ENCODE measurements at regions not wholly inside any gene's neighbourhood (a gene's known extent, or its start where the extent isn't known, plus 50 kb on each side); places are given as distances from the start of the nearest gene placed in this dataset.

DNA sequence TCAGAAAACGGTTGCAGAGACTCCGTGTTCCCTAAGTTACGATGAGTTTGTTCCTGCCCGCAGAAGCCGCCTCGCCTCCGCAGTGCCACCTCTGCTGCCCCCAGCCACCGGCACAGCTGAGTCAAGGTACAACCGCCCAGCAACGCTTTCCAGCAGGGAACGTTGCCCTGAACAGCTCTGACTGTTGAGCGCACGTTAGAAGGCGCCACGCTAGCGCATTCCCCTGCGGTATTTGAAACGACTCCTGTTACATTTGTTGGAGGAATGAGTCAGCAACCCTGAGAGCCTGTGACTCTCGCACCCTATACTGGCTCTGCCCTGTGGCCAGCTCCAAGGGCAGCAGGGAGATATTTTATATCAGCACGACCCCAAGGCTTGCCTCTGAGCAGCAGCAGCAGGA lies 302.8 kb downstream of the TEX29 start:
- Histone ChIP-seq H3K4me1 (no peaks in the 10 kb centered on the region), H3K36me3 (no peaks in the 10 kb centered on the region), H3K27me3 (replicated peaks in 1 of 7) (peaks cover 0 to 8% (median 0%) of the 10 kb centered on the region in 7 donors), H3K27ac (no peak overlapping the region), H3K9me3 (no peaks in the 10 kb centered on the region), H3K4me3 (no peak overlapping the region)
- WGBS, 5 donors, result 87 to 93% (median 90%) methylated on average over 17 to 20 of the region's 20 CpGs
- no peak for DNase-seq
- intact Hi-C loops (cut with DNase I; ENCODE audit: low total_unique reads), result no loop called here
- TF ChIP-seq POLR2AphosphoS5 (IDR thresholded peaks at IDR 0.05) (no peak), POLR2A (IDR thresholded peaks at IDR 0.05) (no peak), CTCF (IDR thresholded peaks at IDR 0.05 in 8 of 11, conservative IDR thresholded peaks at IDR 0.05 in 3 of 11) (no peak)

- WGBS, 5 donors, result 87 to 94% (median 91%) methylated on average over 25 to 28 of the region's 28 CpGs
Observed at GRCh38 chr13:111623743-111624505, 303.5 kb downstream of the TEX29 start.

GRCh38 chr13:111625526-111626315 lies 305.3 kb downstream of the TEX29 start:
- Histone ChIP-seq H3K9me3 (no peaks in the 10 kb centered on the region), H3K4me3 (no peak overlapping the region), H3K36me3 (no peaks in the 10 kb centered on the region), H3K27me3 (replicated peaks in 1 of 7) (peaks cover 0 to 8% (median 0%) of the 10 kb centered on the region in 7 donors), H3K27ac (no peak overlapping the region), H3K4me1 (no peaks in the 10 kb centered on the region)
- no peak for DNase-seq
- TF ChIP-seq POLR2A (IDR thresholded peaks at IDR 0.05), result no peak
- no peak for TF ChIP-seq POLR2AphosphoS5 (IDR thresholded peaks at IDR 0.05)
- TF ChIP-seq CTCF (IDR thresholded peaks at IDR 0.05 in 8 of 11, conservative IDR thresholded peaks at IDR 0.05 in 3 of 11), result no peak
- intact Hi-C loops (cut with DNase I; ENCODE audit: low total_unique reads), result no loop called here
- WGBS, 5 donors, result 83 to 88% (median 85%) methylated on average over 13 of the region's 13 CpGs

More at GRCh38 chr13:111623743-111624505, 303.5 kb downstream of the TEX29 start:
- Histone ChIP-seq H3K4me1 (no peaks in the 10 kb centered on the region), H3K9me3 (no peaks in the 10 kb centered on the region), H3K27me3 (replicated peaks in 1 of 7) (peaks cover 0 to 8% (median 0%) of the 10 kb centered on the region in 7 donors), H3K27ac (no peak overlapping the region), H3K36me3 (no peaks in the 10 kb centered on the region), H3K4me3 (no peak overlapping the region)
- no peak for TF ChIP-seq POLR2A (IDR thresholded peaks at IDR 0.05)
- TF ChIP-seq CTCF (IDR thresholded peaks at IDR 0.05 in 8 of 11, conservative IDR thresholded peaks at IDR 0.05 in 3 of 11), result no peak
- no peak for TF ChIP-seq POLR2AphosphoS5 (IDR thresholded peaks at IDR 0.05)
- intact Hi-C loops (cut with DNase I; ENCODE audit: low total_unique reads), result no loop called here
- DNase-seq, result no peak

All from spleen (tissue), 11 donors.